OCI-LY3 (cell line): ENCODE measurements at regions not wholly inside any gene's neighbourhood (a gene's known extent, or its start where the extent isn't known, plus 50 kb on each side); places are given as distances from the start of the nearest gene placed in this dataset.

ENCODE experiments used
- CTCF ChIP-seq: fragments of 200-600, 300-600 bp; sonication (generic); IDR thresholded peaks from 2 replicates; pipeline ENCODE4 v1.5.1; 2014; ENCODE audit warnings: antibody characterized with exemption, low read length, low read depth
- EZH2phosphoT487 ChIP-seq: fragments of 200-600 bp; shearing (Covaris generic); IDR thresholded peaks from 2 replicates; pipeline ENCODE4 v1.6.1; 2018; ENCODE audit warnings: antibody characterized with exemption, mixed run types, low read depth

- no peak for TF ChIP-seq CTCF
- no peak for TF ChIP-seq EZH2phosphoT487
Measured at GRCh38 chr7:52462474-52462873, 573.0 kb upstream of the POM121L12 start.
